ENCODE measurements at regions not wholly inside any gene's neighbourhood (a gene's known extent, or its start where the extent isn't known, plus 50 kb on each side); places are given as distances from the start of the nearest gene placed in this dataset.

- ChIA-PET CTCF (ENCODE audit: low intra/inter-chr PET ratio, low total read pairs) (no interaction called here), POLR2A (no interaction called here)
- BruUV-seq (replicated peaks), result no TSS peak
- no peak overlapping the region for H3K27ac ChIP-seq (ENCODE audit: extremely low read length, insufficient read depth, low read length)
- no peak overlapping the region for H3K9ac ChIP-seq (ENCODE audit: insufficient read depth, low read depth, low read length)
- H3K9me3 ChIP-seq (ENCODE audit: low read length), result no peaks in the 10 kb centered on the region
- in situ Hi-C loops (cut with HindIII; ENCODE audit: extremely low pct_ligation_motif_present, low pct_unique_long_range_greater_than_20kb), result no loop called here
- no peak overlapping the region for H3K4me3 ChIP-seq (replicated peaks in 1 of 3; ENCODE audit: insufficient read depth in 1 of 3, low read depth in 2 of 3, low read length in 3 of 3)
- no peaks in the 10 kb centered on the region for H4K20me1 ChIP-seq (ENCODE audit: insufficient read depth, low read length)
- DNase-seq (ENCODE audit: low spot score) (no peak), FAIRE-seq (no peak), ATAC-seq (no peak)
- intact Hi-C loops (cut with micrococcal nuclease; ENCODE audit: unreplicated experiment), result no loop called here
- H3K79me2 ChIP-seq (ENCODE audit: insufficient read depth, low read length), result no peaks in the 10 kb centered on the region
- no peaks in the 10 kb centered on the region for H3K4me1 ChIP-seq (ENCODE audit: insufficient read depth, low read length)
- H2AFZ ChIP-seq (ENCODE audit: low read length), result no peak overlapping the region
- H3K36me3 ChIP-seq (replicated peaks in 1 of 2; ENCODE audit: control insufficient read depth in 1 of 2, insufficient read depth in 2 of 2, low read length in 2 of 2), result no peaks in the 10 kb centered on the region
- TF ChIP-seq MTA1 (CRISPR knock-in tag; IDR thresholded peaks at IDR 0.05; ENCODE audit: borderline replicate concordance), result no peak
- TF ChIP-seq ZBTB7A (CRISPR knock-in tag; IDR thresholded peaks at IDR 0.05), result no peak
- TF ChIP-seq MEF2D (CRISPR knock-in tag; IDR thresholded peaks at IDR 0.05), result no peak
- TF ChIP-seq ZNF550 (CRISPR knock-in tag; IDR thresholded peaks at IDR 0.05; ENCODE audit: borderline replicate concordance), result no peak
- no peak for TF ChIP-seq KLF9 (CRISPR knock-in tag; IDR thresholded peaks at IDR 0.05; ENCODE audit: low read depth)
- TF ChIP-seq ZNF501 (CRISPR knock-in tag; IDR thresholded peaks at IDR 0.05), result no peak
- TF ChIP-seq GABPA (IDR thresholded peaks at IDR 0.05; ENCODE audit: low read depth, low read length), result no peak
- TF ChIP-seq GABPA (CRISPR knock-in tag; IDR thresholded peaks at IDR 0.05; ENCODE audit: low read depth), result no peak
- TF ChIP-seq ZNF616 (CRISPR knock-in tag; IDR thresholded peaks at IDR 0.05; ENCODE audit: low read depth), result no peak
- no peak for TF ChIP-seq ZKSCAN1 (IDR thresholded peaks at IDR 0.05; ENCODE audit: low read length)
- TF ChIP-seq SOX5 (CRISPR knock-in tag; IDR thresholded peaks at IDR 0.05; ENCODE audit: borderline replicate concordance), result no peak
- TF ChIP-seq NPAS2 (CRISPR knock-in tag; IDR thresholded peaks at IDR 0.05; ENCODE audit: borderline replicate concordance), result no peak
- TF ChIP-seq PHF21A (CRISPR knock-in tag; IDR thresholded peaks at IDR 0.05), result no peak
- no peak overlapping the region for H3K4me2 ChIP-seq (ENCODE audit: low read depth, low read length)
- 12% methylated on average over 1 of the region's 1 CpG for WGBS (ENCODE audit: low lambda C conversion rate)
- no peaks in the 10 kb centered on the region for H3K27me3 ChIP-seq (ENCODE audit: control insufficient read depth in 1 of 2, insufficient read depth in 2 of 2, low read length in 2 of 2)
Measured at GRCh38 chr3:102068327-102068726, 219.0 kb downstream of the NFKBIZ start.

- ChIA-PET POLR2A (no interaction called here), CTCF (ENCODE audit: low intra/inter-chr PET ratio, low total read pairs) (no interaction called here)
- ATAC-seq (no peak), DNase-seq (ENCODE audit: low spot score) (no peak), FAIRE-seq (no peak)
- Histone ChIP-seq H3K4me2 (ENCODE audit: low read depth, low read length) (no peak overlapping the region), H3K4me1 (ENCODE audit: insufficient read depth, low read length) (no peaks in the 10 kb centered on the region), H3K9ac (ENCODE audit: insufficient read depth, low read depth, low read length) (no peak overlapping the region), H3K9me3 (ENCODE audit: low read length) (no peaks in the 10 kb centered on the region), H3K4me3 (replicated peaks in 1 of 3; ENCODE audit: insufficient read depth in 1 of 3, low read depth in 2 of 3, low read length in 3 of 3) (no peak overlapping the region), H4K20me1 (ENCODE audit: insufficient read depth, low read length) (no peaks in the 10 kb centered on the region), H3K27me3 (ENCODE audit: control insufficient read depth in 1 of 2, insufficient read depth in 2 of 2, low read length in 2 of 2) (no peaks in the 10 kb centered on the region), H3K79me2 (ENCODE audit: insufficient read depth, low read length) (no peaks in the 10 kb centered on the region), H3K36me3 (replicated peaks in 1 of 2; ENCODE audit: control insufficient read depth in 1 of 2, insufficient read depth in 2 of 2, low read length in 2 of 2) (no peaks in the 10 kb centered on the region), H3K27ac (ENCODE audit: extremely low read length, insufficient read depth, low read length) (no peak overlapping the region), H2AFZ (ENCODE audit: low read length) (no peak overlapping the region)
- intact Hi-C loops (cut with micrococcal nuclease; ENCODE audit: unreplicated experiment) (no loop called here), in situ Hi-C loops (cut with HindIII; ENCODE audit: extremely low pct_ligation_motif_present, low pct_unique_long_range_greater_than_20kb) (no loop called here)
- 25% methylated on average over 2 of the region's 2 CpGs for WGBS (ENCODE audit: low lambda C conversion rate)
- no peak for TF ChIP-seq ZMAT3 (CRISPR knock-in tag; conservative IDR thresholded peaks at IDR 0.05)
- no peak for TF ChIP-seq ZNF839 (CRISPR knock-in tag; IDR thresholded peaks at IDR 0.05; ENCODE audit: borderline replicate concordance)
- TF ChIP-seq TARDBP (CRISPR knock-in tag; IDR thresholded peaks at IDR 0.05), result no peak
- BruUV-seq (replicated peaks), result no TSS peak
Measured at GRCh38 chr3:102068736-102069135, 219.4 kb downstream of the NFKBIZ start.
